Adrenal gland (tissue), 9 donors: ENCODE measurements at regions not wholly inside any gene's neighbourhood (a gene's known extent, or its start where the extent isn't known, plus 50 kb on each side); places are given as distances from the start of the nearest gene placed in this dataset.

Experiments used
- DNase-seq, 7 donors: peaks; one replicate each; pipeline ENCODE4 v3.0.0-alpha.2; 2019 to 2020
- H3K27ac ChIP-seq, 5 donors: fragments of 200-600 bp; sonication (generic) in 4 of 5; 1 replicate in 3 of 5; 2 replicates in 2 of 5; pipeline versions ENCODE4 v1.5.1 to v1.8.0; 2016 to 2020; ENCODE audit warnings: mild to moderate bottlenecking in 1 of 5
- H3K27me3 ChIP-seq: fragments of 200-600 bp; 2 replicates; pipeline ENCODE4 v1.8.0; 2021
- H3K36me3 ChIP-seq, 2 donors: fragments of 200-600 bp; replicated peaks in 1 of 2; 1 replicate in 1 of 2; 2 replicates in 1 of 2; pipeline versions ENCODE4 v1.5.1 to v1.8.0; 2018 to 2022
- H3K4me1 ChIP-seq, 2 donors: fragments of 200-600 bp; replicated peaks in 1 of 2; 1 replicate in 1 of 2; 2 replicates in 1 of 2; pipeline versions ENCODE4 v1.5.1 to v1.8.0; 2018 to 2021
- H3K4me3 ChIP-seq, 4 donors: fragments of 200-600 bp; sonication (generic) in 3 of 4; one replicate each; pipeline ENCODE4 v1.5.1; 2016 to 2018
- H3K9me3 ChIP-seq, 3 donors: fragments of 200-600 bp; sonication (generic) in 1 of 3; replicated peaks in 1 of 3; 1 replicate in 2 of 3; 2 replicates in 1 of 3; pipeline versions ENCODE4 v1.5.1 to v1.8.0; 2016 to 2021
- CTCF ChIP-seq, 6 experiments: fragments of 450-650 bp in 4 of 6; fragments of 200-600 bp in 2 of 6; sonication (generic) in 1 of 6; IDR thresholded peaks; 1 replicate in 5 of 6; 2 replicates in 1 of 6; pipeline versions ENCODE4 v1.5.1 to v1.8.0; 2016 to 2021; ENCODE audit warnings: antibody characterized with exemption in 6 of 6, mild to moderate bottlenecking in 2 of 6, moderate library complexity in 1 of 6
- POLR2A ChIP-seq, 2 donors: fragments of 450-650 bp; IDR thresholded peaks; one replicate each; pipeline ENCODE4 v1.6.1; 2017; ENCODE audit warnings: antibody characterized with exemption in 2 of 2, mild to moderate bottlenecking in 2 of 2, moderate library complexity in 1 of 2
- WGBS, 4 donors: extraction: QIAGEN DNeasy Blood & Tissue Kit in 2 of 4; methylation state at CpG; one replicate each; pipeline versions ENCODE4 v1.1.5 to v1.1.7; 2013 to 2017; 5-methylcytosine and 5-hydroxymethylcytosine counted together
- intact Hi-C, 2 donors: fragments of 100-400 bp; cut with DNase I; formaldehyde crosslinking; loops; one replicate each; pipeline versions ENCODE4 v1.14.1 to v1.15.0; 2022 to 2023
- donor health status: healthy with polysubstance abuse.
- donor health status: Bipolar disorder and iron deficiency.
- donor health status: DM: yes; HTN: yes; CAD: no.
- donor health status: DM: no; HTN: no; CAD: no.
- donor health status: DM: no; HTN: no; CAD: no.

- H3K4me3 ChIP-seq, result no peak overlapping the region
- 56 to 91% (median 82%) methylated on average over 1 of the region's 1 CpG for WGBS, 4 donors
- intact Hi-C loops, result no loop called here
- H3K9me3 ChIP-seq, result no peaks in the 10 kb centered on the region
- H3K27me3 ChIP-seq, result no peaks in the 10 kb centered on the region
- H3K36me3 ChIP-seq, result no peaks in the 10 kb centered on the region
- TF ChIP-seq CTCF (IDR thresholded peaks at IDR 0.05) (no peak), POLR2A (IDR thresholded peaks at IDR 0.05) (no peak)
- no peak overlapping the region for H3K27ac ChIP-seq
- no peak for DNase-seq
- no peaks in the 10 kb centered on the region for H3K4me1 ChIP-seq
Observed at GRCh38 chr3:17910922-17911321, 168.5 kb upstream of the TBC1D5 start.

- Histone ChIP-seq H3K27ac (no peak overlapping the region), H3K4me1 (no peaks in the 10 kb centered on the region), H3K27me3 (no peaks in the 10 kb centered on the region), H3K4me3 (no peak overlapping the region), H3K36me3 (no peaks in the 10 kb centered on the region), H3K9me3 (no peaks in the 10 kb centered on the region)
- WGBS, 4 donors, result 85 to 96% (median 89%) methylated on average over 3 of the region's 3 CpGs
- TF ChIP-seq CTCF (IDR thresholded peaks at IDR 0.05), result no peak
- TF ChIP-seq POLR2A (IDR thresholded peaks at IDR 0.05), result no peak
- DNase-seq, result no peak
- intact Hi-C loops, result no loop called here
Observed at GRCh38 chr3:17909714-17910113, 167.3 kb upstream of the TBC1D5 start.

- H3K4me3 ChIP-seq, result no peak overlapping the region
- H3K9me3 ChIP-seq, result no peaks in the 10 kb centered on the region
- intact Hi-C loops, result no loop called here
- no peak overlapping the region for H3K27ac ChIP-seq
- no peak for DNase-seq
- no peaks in the 10 kb centered on the region for H3K27me3 ChIP-seq
- no peak for TF ChIP-seq CTCF (IDR thresholded peaks at IDR 0.05)
- whole genome bisulfite sequencing, 4 donors, result 65 to 84% (median 72%) methylated on average over 5 of the region's 5 CpGs
- H3K4me1 ChIP-seq, result no peaks in the 10 kb centered on the region
- no peaks in the 10 kb centered on the region for H3K36me3 ChIP-seq
Observed at GRCh38 chr3:17908399-17909191, 166.2 kb upstream of the TBC1D5 start.

GRCh38 chr3:17905996-17906395 lies 163.6 kb upstream of the TBC1D5 start:
- intact Hi-C loops, result no loop called here
- H3K4me1 ChIP-seq, result no peaks in the 10 kb centered on the region
- no peaks in the 10 kb centered on the region for H3K36me3 ChIP-seq
- TF ChIP-seq CTCF (IDR thresholded peaks at IDR 0.05), result no peak
- TF ChIP-seq POLR2A (IDR thresholded peaks at IDR 0.05), result no peak
- WGBS, 4 donors, result 32 to 52% (median 39%) methylated on average over 2 of the region's 2 CpGs
- DNase-seq, result no peak
- no peak overlapping the region for H3K4me3 ChIP-seq
- no peak overlapping the region for H3K27ac ChIP-seq
- H3K27me3 ChIP-seq, result no peaks in the 10 kb centered on the region
- H3K9me3 ChIP-seq, result no peaks in the 10 kb centered on the region
